ENCODE measurements at regions not wholly inside any gene's neighbourhood (a gene's known extent, or its start where the extent isn't known, plus 50 kb on each side); places are given as distances from the start of the nearest gene placed in this dataset.

GRCh38 chr2:204343685-204344084, 201.6 kb upstream of the PARD3B start:
- TF ChIP-seq POLR2A (IDR thresholded peaks at IDR 0.05): no peak
- TF ChIP-seq POLR2AphosphoS5 (IDR thresholded peaks at IDR 0.05): no peak
- TF ChIP-seq CTCF (IDR thresholded peaks at IDR 0.05): no peak

Data from prostate gland (tissue), 2 donors.